Stomach (tissue), 4 donors: ENCODE measurements at regions not wholly inside any gene's neighbourhood (a gene's known extent, or its start where the extent isn't known, plus 50 kb on each side); places are given as distances from the start of the nearest gene placed in this dataset.

ENCODE experiments used
- EP300 ChIP-seq: sonication (generic); formaldehyde crosslinking; IDR thresholded peaks from one replicate; pipeline ENCODE4 v1.6.1; 2017; ENCODE audit warnings: antibody characterized with exemption
- POLR2A ChIP-seq, 4 donors: fragments of 450-650 bp; IDR thresholded peaks; one replicate each; pipeline ENCODE4 v1.6.1; 2016; ENCODE audit warnings: antibody characterized with exemption in 4 of 4, control low read depth in 2 of 4, mild to moderate bottlenecking in 1 of 4, moderate library complexity in 1 of 4
- POLR2AphosphoS5 ChIP-seq, 3 donors: sonication (generic); formaldehyde crosslinking; IDR thresholded peaks; one replicate each; pipeline ENCODE4 v1.6.1; 2016; ENCODE audit warnings: antibody characterized with exemption in 3 of 3
- TF ChIP-seq, protein P1 (sequence below), 7 experiments: fragments of 450-650 bp in 4 of 7; fragments of 200-600 bp in 3 of 7; sonication (generic) in 3 of 7; IDR thresholded peaks; one replicate each; pipeline ENCODE4 v1.5.1; 2016 to 2019; ENCODE audit warnings: antibody characterized with exemption in 7 of 7, control low read depth in 2 of 7, mild to moderate bottlenecking in 1 of 7

DNA sequence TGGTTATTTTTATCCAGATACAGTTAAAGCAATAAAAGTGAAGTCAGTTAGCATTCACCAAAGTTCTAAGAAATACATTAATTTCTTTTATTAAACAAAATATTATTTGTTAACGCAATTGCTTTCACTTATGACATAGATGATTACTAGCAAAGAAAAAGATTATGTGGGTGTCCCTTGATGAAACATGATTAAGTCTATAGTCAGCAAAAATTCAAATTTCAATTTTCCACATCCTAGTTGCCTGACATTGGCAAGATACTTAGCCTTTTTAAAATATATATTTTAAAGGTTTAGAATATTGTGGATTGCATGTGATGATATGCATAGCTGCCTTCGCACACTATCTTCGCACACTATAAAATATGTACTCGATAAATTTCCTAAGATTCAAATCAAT lies 1780.5 kb upstream of the MIR17HG start:
- TF ChIP-seq POLR2A (IDR thresholded peaks at IDR 0.05): no peak
- TF ChIP-seq, protein P1, sequence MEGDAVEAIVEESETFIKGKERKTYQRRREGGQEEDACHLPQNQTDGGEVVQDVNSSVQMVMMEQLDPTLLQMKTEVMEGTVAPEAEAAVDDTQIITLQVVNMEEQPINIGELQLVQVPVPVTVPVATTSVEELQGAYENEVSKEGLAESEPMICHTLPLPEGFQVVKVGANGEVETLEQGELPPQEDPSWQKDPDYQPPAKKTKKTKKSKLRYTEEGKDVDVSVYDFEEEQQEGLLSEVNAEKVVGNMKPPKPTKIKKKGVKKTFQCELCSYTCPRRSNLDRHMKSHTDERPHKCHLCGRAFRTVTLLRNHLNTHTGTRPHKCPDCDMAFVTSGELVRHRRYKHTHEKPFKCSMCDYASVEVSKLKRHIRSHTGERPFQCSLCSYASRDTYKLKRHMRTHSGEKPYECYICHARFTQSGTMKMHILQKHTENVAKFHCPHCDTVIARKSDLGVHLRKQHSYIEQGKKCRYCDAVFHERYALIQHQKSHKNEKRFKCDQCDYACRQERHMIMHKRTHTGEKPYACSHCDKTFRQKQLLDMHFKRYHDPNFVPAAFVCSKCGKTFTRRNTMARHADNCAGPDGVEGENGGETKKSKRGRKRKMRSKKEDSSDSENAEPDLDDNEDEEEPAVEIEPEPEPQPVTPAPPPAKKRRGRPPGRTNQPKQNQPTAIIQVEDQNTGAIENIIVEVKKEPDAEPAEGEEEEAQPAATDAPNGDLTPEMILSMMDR (IDR thresholded peaks at IDR 0.05): no peak
- no peak for TF ChIP-seq EP300
- TF ChIP-seq POLR2AphosphoS5 (IDR thresholded peaks at IDR 0.05): no peak
